GM18520 (cell line): ENCODE measurements at regions not wholly inside any gene's neighbourhood (a gene's known extent, or its start where the extent isn't known, plus 50 kb on each side); places are given as distances from the start of the nearest gene placed in this dataset.
"Not testable (repeated sequence)": the region's sequence is repeated elsewhere in the genome, so short reads cannot be mapped to it uniquely, and the experiment has no call there.

Experiments used
- ATAC-seq: cut with Tn5 transposase; IDR thresholded peaks from one replicate; pipeline ENCODE4 v1.9.1; 2021; ENCODE audit not compliant: unreplicated experiment

GRCh38 chr11:82225930-82226329, 507.7 kb downstream of the FAM181B start:
- ATAC-seq = no peak

GRCh38 chr11:82225502-82225901, 508.2 kb downstream of the FAM181B start:
- no peak for ATAC-seq

GRCh38 chr11:82216927-82217570, 516.6 kb downstream of the FAM181B start:
- no peak for ATAC-seq

- no peak for ATAC-seq
Measured at GRCh38 chr11:82210011-82210410, 523.7 kb downstream of the FAM181B start.

GRCh38 chr11:82195283-82195682, 538.4 kb downstream of the FAM181B start:
- no peak for ATAC-seq

- ATAC-seq = no peak
Measured at GRCh38 chr11:82194521-82194920, 539.1 kb downstream of the FAM181B start.

- no peak for ATAC-seq
Measured at GRCh38 chr11:82191695-82192094, 542.0 kb downstream of the FAM181B start.

- no peak for ATAC-seq
Measured at GRCh38 chr11:82185925-82186324, 547.7 kb downstream of the FAM181B start.

GRCh38 chr11:82184966-82185365, 548.7 kb downstream of the FAM181B start:
- ATAC-seq = no peak

- no peak for ATAC-seq
Measured at GRCh38 chr11:82183346-82183745, 550.3 kb downstream of the FAM181B start.

GRCh38 chr11:82182697-82183096, 551.0 kb downstream of the FAM181B start:
- ATAC-seq = not testable (repeated sequence)

- ATAC-seq = not testable (repeated sequence)
Measured at GRCh38 chr11:82181796-82182195, 551.9 kb downstream of the FAM181B start.

- no peak for ATAC-seq
Measured at GRCh38 chr11:82176945-82177344, 556.7 kb downstream of the FAM181B start.

GRCh38 chr11:82176365-82176764, 557.3 kb downstream of the FAM181B start:
- ATAC-seq = no peak

GRCh38 chr11:82174610-82175009, 559.1 kb downstream of the FAM181B start:
- no peak for ATAC-seq

GRCh38 chr11:82146789-82147188, 586.9 kb downstream of the FAM181B start:
- ATAC-seq = no peak

- ATAC-seq = no peak
Measured at GRCh38 chr11:82118946-82119345, 614.7 kb downstream of the FAM181B start.

- ATAC-seq = no peak
Measured at GRCh38 chr11:82117362-82117761, 616.3 kb downstream of the FAM181B start.

- no peak for ATAC-seq
Measured at GRCh38 chr11:82105331-82105998, 628.2 kb downstream of the FAM181B start.

- ATAC-seq = no peak
Measured at GRCh38 chr11:82092904-82093303, 640.8 kb downstream of the FAM181B start.

- no peak for ATAC-seq
Measured at GRCh38 chr11:82089426-82089825, 644.2 kb downstream of the FAM181B start.

- ATAC-seq = no peak
Measured at GRCh38 chr11:82085493-82085892, 648.2 kb downstream of the FAM181B start.

GRCh38 chr11:82082976-82083375, 650.7 kb downstream of the FAM181B start:
- no peak for ATAC-seq
